Small intestine (tissue), 7 donors: ENCODE measurements at regions not wholly inside any gene's neighbourhood (a gene's known extent, or its start where the extent isn't known, plus 50 kb on each side); places are given as distances from the start of the nearest gene placed in this dataset.

Experiments used
- DNase-seq, 2 donors: peaks; one replicate each; pipeline versions ENCODE4 v3.0.0 to v3.0.0-alpha.2; 2013
- FAIRE-seq: peaks from 2 replicates; lab custom pipeline; 2012; peaks lifted over from hg19 to GRCh38; lab: Jason Lieb, UNC
- H3K27ac ChIP-seq, 3 donors: one replicate each; pipeline ENCODE4 v1.5.1; 2013; ENCODE audit warnings: low read length in 2 of 3, mild to moderate bottlenecking in 2 of 3, control low read depth in 1 of 3, inconsistent platforms in 1 of 3, low read depth in 1 of 3, moderate library complexity in 1 of 3
- H3K27me3 ChIP-seq, 3 donors: one replicate each; pipeline ENCODE4 v1.6.1; 2013; ENCODE audit warnings: low read length in 3 of 3, inconsistent platforms in 1 of 3; ENCODE audit not compliant: control insufficient read depth in 3 of 3, insufficient read depth in 3 of 3
- H3K36me3 ChIP-seq, 3 donors: one replicate each; pipeline ENCODE4 v1.6.1; 2013; ENCODE audit warnings: low read length in 3 of 3, inconsistent platforms in 1 of 3, low read depth in 1 of 3, mild to moderate bottlenecking in 1 of 3, moderate library complexity in 1 of 3; ENCODE audit not compliant: control insufficient read depth in 3 of 3, insufficient read depth in 2 of 3
- H3K4me1 ChIP-seq, 3 donors: one replicate each; pipeline ENCODE4 v1.6.1; 2013; ENCODE audit warnings: low read length in 2 of 3, inconsistent platforms in 1 of 3, low read depth in 1 of 3, mild to moderate bottlenecking in 1 of 3, moderate library complexity in 1 of 3; ENCODE audit not compliant: control insufficient read depth in 3 of 3, insufficient read depth in 2 of 3
- H3K4me3 ChIP-seq, 3 donors: one replicate each; pipeline ENCODE4 v1.5.1; 2013; ENCODE audit warnings: low read length in 3 of 3, control low read depth in 1 of 3, inconsistent platforms in 1 of 3, low read depth in 1 of 3, mild to moderate bottlenecking in 1 of 3, moderate library complexity in 1 of 3
- H3K9me3 ChIP-seq, 2 donors: one replicate each; pipeline ENCODE4 v1.6.1; 2013; ENCODE audit warnings: low read depth in 1 of 2, low read length in 1 of 2; ENCODE audit not compliant: control insufficient read depth in 2 of 2, insufficient read depth in 1 of 2
- WGBS, 3 donors: extraction: QIAGEN DNeasy Blood & Tissue Kit; methylation state at CpG; one replicate each; pipeline ENCODE4 v1.1.7; 2013; 5-methylcytosine and 5-hydroxymethylcytosine counted together
- donor health status: healthy with polysubstance abuse.
- donor health status: control.
- donor health status: control.
- donor health status: Bipolar disorder and iron deficiency.
- donor health status: healthy.

DNA sequence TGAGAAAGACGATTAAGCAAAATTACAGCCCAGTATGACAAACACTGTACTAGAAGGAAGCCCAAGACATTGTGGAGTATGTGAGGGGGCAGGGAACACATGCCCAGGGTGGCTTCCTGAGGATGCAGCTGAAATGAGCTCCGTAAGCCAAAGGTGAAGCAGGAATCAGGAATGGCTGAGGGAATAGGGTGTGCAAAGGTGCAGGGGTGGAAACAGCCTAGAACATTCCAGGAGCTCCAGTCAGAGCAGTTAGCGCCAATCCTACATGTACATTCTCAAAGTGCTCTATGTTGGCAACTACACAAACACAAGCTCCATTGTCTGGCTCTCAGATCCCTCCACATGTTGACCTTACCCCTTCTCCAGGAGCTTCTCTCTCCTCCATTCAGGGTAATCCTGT lies 257.9 kb downstream of the MAN2A1 start:
- WGBS, 3 donors: 87 to 93% (median 93%) methylated on average over 3 of the region's 3 CpGs
- DNase-seq: no peak
- Histone ChIP-seq H3K27me3 (no peaks in the 10 kb centered on the region), H3K4me3 (no peak overlapping the region), H3K4me1 (no peaks in the 10 kb centered on the region), H3K36me3 (no peaks in the 10 kb centered on the region), H3K9me3 (no peaks in the 10 kb centered on the region), H3K27ac (no peak overlapping the region)
- FAIRE-seq: no peak

DNA sequence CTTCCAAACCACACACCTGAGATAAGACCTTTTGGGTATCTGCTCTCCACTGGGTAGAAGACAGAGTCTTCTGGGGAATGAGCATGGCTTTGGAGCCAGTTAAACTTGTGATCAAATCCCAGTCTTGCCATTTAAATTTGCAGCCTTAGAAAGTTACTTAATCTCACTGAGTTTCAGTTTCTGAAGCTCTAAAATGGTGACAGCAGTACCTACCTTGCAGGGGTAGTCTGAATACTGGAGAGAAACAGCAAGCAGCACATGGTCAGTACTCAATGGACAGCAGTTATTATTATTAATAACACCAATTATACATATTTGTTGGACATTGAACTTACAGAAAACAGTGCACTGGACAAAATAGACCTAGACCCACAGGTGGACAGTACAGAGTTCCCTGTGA lies 260.9 kb downstream of the MAN2A1 start:
- no peak overlapping the region for H3K27ac ChIP-seq
- no peak for FAIRE-seq
- H3K27me3 ChIP-seq: no peaks in the 10 kb centered on the region

DNA sequence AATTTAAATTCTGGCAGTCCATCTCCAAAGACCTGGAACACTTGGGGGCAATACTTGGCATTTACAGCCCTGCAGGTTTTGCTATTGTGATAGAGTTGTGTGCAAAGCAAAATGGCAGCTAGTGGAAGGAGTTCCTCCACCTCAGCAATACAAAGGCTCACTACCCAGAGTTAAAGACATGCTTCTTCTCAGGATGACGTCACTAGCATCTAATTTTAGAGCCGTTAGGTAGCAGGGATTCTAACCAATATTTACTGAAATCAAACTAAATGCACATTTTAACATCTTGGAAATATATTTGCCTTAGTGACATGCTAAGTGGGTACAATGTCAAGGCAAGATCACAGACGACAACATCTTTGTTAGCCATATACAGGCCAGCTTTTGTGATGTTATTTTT lies 261.6 kb downstream of the MAN2A1 start:
- DNase-seq: no peak

More for the DNA sequence above, 260.9 kb downstream of the MAN2A1 start:
- Histone ChIP-seq H3K36me3 (no peaks in the 10 kb centered on the region), H3K4me3 (no peak overlapping the region), H3K9me3 (no peaks in the 10 kb centered on the region), H3K4me1 (no peaks in the 10 kb centered on the region)
- DNase-seq: no peak

DNA sequence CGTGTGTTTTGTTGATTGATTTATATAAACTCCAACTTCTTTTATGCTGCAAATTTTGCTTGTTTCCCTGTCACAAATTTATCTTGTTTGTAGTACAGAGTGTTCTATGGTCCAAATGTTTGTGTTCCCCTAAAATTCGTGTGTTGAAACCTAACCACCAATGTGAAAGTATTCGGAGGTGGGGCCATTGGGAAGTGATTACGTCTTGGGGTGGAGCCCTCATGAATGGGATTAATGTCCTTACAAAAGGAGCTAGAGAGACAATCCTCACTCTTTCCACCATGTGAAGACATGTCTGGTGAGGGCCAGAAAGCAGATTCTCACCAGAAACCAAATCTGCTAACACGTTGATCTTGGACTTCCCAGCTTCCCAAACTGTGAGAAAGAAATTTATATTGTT lies 262.0 kb downstream of the MAN2A1 start:
- 81 to 84% (median 84%) methylated on average over 5 of the region's 5 CpGs for WGBS, 3 donors
- Histone ChIP-seq H3K36me3 (no peaks in the 10 kb centered on the region), H3K4me1 (no peaks in the 10 kb centered on the region), H3K27me3 (no peaks in the 10 kb centered on the region), H3K4me3 (no peak overlapping the region), H3K27ac (no peak overlapping the region), H3K9me3 (no peaks in the 10 kb centered on the region)
- DNase-seq (no peak), FAIRE-seq (no peak)

More for the DNA sequence above, 261.6 kb downstream of the MAN2A1 start:
- Histone ChIP-seq H3K27ac (no peak overlapping the region), H3K4me1 (no peaks in the 10 kb centered on the region), H3K9me3 (no peaks in the 10 kb centered on the region), H3K27me3 (no peaks in the 10 kb centered on the region), H3K4me3 (no peak overlapping the region), H3K36me3 (no peaks in the 10 kb centered on the region)
- WGBS, 3 donors: 90 to 92% (median 91%) methylated on average over 3 of the region's 3 CpGs
- no peak for FAIRE-seq

DNA sequence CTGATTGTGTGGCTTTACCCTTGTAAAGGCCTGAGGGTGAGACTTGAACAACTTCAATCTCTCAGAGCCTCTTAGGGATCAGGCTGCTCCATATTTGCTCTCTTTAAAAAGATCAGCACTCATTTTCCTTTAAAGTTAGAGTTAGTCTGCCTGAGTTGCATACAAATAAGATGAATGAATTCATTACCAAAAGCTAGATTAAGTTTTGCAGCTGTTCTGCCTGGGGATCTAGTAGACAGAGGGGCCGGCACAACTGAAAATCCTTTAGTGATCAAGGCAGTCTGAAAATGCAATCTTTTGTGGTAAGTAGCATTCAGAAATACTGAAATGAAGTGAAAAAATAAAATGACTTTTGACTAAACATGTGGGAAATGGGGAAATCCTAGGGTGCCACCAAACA lies 264.0 kb downstream of the MAN2A1 start:
- FAIRE-seq (no peak), DNase-seq (no peak)
- Histone ChIP-seq H3K36me3 (no peaks in the 10 kb centered on the region), H3K4me1 (no peaks in the 10 kb centered on the region), H3K27me3 (no peaks in the 10 kb centered on the region), H3K27ac (no peak overlapping the region), H3K9me3 (no peaks in the 10 kb centered on the region), H3K4me3 (no peak overlapping the region)
- 82 to 98% (median 95%) methylated on average over 1 of the region's 1 CpG for WGBS, 3 donors

DNA sequence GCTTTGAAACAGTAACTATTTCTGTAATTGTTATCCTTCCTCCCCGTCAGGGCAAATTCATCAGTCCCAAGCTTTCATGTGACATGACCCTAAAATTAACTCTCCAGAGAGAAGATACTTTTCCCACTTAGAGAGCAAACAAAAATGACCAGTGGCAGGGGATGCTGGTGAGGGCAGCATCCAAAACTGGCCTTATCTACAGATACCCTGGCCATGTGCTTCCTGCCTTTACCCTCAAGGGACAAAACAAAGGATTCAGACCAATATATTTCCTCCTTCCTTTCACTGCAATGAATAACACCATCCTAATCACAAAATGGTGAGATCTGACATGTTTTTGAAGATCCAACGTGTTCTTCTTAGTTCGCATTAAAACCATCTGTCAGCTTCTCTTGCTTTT lies 267.2 kb downstream of the MAN2A1 start:
- FAIRE-seq: no peak
- no peaks in the 10 kb centered on the region for H3K27me3 ChIP-seq

DNA sequence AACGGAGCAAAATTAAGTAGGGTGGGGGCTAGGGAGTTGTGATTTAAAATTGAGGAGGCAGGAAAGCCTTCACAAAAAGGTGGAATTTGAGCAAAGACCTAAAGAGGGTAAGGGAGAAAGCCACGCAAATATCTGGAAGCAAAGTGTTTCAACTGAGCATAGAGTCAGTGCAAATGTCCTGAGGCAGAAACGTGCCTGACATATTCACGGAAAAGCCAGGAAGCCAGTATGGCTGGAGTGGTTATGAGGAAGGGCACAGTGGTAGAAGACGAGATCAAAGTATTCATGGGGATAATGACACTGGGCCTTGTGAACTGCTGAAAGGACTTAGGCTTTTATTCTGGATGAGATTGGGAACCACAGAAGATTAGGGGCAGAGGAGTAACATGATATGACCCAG lies 268.4 kb downstream of the MAN2A1 start:
- Histone ChIP-seq H3K4me1 (no peaks in the 10 kb centered on the region), H3K9me3 (no peaks in the 10 kb centered on the region), H3K36me3 (no peaks in the 10 kb centered on the region), H3K27me3 (no peaks in the 10 kb centered on the region), H3K27ac (no peak overlapping the region), H3K4me3 (no peak overlapping the region)
- no peak for DNase-seq
- FAIRE-seq: no peak
- WGBS, 3 donors: 88 to 90% (median 89%) methylated on average over 5 of the region's 5 CpGs

More for the DNA sequence above, 267.2 kb downstream of the MAN2A1 start:
- 73 to 94% (median 81%) methylated on average over 3 of the region's 3 CpGs for WGBS, 3 donors
- no peaks in the 10 kb centered on the region for H3K36me3 ChIP-seq
- no peaks in the 10 kb centered on the region for H3K9me3 ChIP-seq
- H3K27ac ChIP-seq: no peak overlapping the region
- no peak overlapping the region for H3K4me3 ChIP-seq
- DNase-seq: no peak
- no peaks in the 10 kb centered on the region for H3K4me1 ChIP-seq

DNA sequence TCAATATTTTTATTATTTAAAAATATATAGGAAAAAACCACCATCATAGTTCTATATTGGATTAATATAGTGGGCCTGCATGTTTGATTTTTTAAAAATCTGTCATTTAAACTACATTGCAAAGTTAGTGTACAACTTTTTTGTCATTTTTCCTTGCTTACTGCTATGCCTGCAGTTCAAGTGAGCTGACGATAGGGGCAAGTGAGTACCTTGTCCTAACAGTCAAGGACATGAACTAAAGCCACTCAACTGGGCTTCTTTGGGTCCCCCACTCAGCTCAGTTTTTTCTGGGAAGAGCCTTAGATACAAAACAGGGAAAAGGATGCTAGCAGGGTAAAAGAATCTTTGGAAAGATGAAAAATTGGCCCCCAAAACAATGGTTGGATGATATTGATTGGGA lies 269.9 kb downstream of the MAN2A1 start:
- H3K9me3 ChIP-seq: no peaks in the 10 kb centered on the region
- 65 to 86% (median 81%) methylated on average over 1 of the region's 1 CpG for WGBS, 3 donors
- H3K27ac ChIP-seq: no peak overlapping the region
- H3K4me3 ChIP-seq: no peak overlapping the region
- no peak for FAIRE-seq
- no peaks in the 10 kb centered on the region for H3K36me3 ChIP-seq
- no peaks in the 10 kb centered on the region for H3K4me1 ChIP-seq
- no peak for DNase-seq
- H3K27me3 ChIP-seq: no peaks in the 10 kb centered on the region

DNA sequence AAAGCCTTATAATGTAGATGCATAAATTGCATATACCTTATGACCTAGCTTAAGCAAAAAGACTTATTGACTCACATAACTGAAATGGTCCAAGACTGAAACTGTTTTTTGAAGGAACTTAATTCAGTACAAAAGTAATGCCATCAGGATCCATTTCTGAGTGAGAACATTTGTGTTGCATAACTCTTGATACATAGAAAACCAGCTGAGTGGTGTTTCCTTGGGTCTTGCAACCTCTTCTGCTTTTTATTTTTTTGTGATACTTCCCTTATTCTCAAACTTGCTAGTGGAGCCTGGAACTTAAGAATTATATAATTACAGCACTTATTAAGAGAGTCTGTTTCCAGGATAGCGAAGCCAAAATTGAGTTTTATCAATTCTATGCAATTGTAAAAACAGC lies 272.0 kb downstream of the MAN2A1 start:
- no peak overlapping the region for H3K27ac ChIP-seq
- DNase-seq (no peak), FAIRE-seq (no peak)
- H3K4me1 ChIP-seq: no peaks in the 10 kb centered on the region
- H3K4me3 ChIP-seq: no peak overlapping the region
- WGBS, 3 donors: 80 to 88% (median 82%) methylated on average over 1 of the region's 1 CpG
- H3K9me3 ChIP-seq: no peaks in the 10 kb centered on the region
- no peaks in the 10 kb centered on the region for H3K27me3 ChIP-seq
- no peaks in the 10 kb centered on the region for H3K36me3 ChIP-seq
